Fibroblast of skin of right quadriceps (primary cell): ENCODE measurements at regions not wholly inside any gene's neighbourhood (a gene's known extent, or its start where the extent isn't known, plus 50 kb on each side); places are given as distances from the start of the nearest gene placed in this dataset.
"Not testable (repeated sequence)": the region's sequence is repeated elsewhere in the genome, so short reads cannot be mapped to it uniquely, and the experiment has no call there.

ENCODE experiments used
- DNase-seq: peaks from one replicate; pipeline ENCODE4 v3.0.0-alpha.2; 2013

DNA sequence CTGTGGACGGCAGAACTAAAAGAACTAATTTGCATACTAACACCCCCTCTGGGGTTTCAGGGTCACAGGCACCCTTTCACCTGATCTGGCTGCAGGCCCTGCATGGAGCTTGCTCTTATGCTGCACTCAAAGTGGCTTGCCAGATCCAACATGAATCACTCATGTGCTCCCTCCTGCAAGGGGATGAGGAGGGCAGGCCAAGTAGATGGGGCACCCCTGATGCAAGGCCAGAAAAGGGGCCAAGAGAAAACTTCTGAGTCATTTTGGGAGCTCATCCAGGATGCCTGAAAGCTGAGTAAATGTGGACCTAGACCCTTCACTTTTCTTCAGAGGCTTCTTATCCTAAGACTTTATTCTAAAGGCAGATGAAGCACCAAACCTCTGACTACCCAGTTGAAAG is 558.5 kb upstream of the PTGER4 start:
- DNase-seq: no peak

DNA sequence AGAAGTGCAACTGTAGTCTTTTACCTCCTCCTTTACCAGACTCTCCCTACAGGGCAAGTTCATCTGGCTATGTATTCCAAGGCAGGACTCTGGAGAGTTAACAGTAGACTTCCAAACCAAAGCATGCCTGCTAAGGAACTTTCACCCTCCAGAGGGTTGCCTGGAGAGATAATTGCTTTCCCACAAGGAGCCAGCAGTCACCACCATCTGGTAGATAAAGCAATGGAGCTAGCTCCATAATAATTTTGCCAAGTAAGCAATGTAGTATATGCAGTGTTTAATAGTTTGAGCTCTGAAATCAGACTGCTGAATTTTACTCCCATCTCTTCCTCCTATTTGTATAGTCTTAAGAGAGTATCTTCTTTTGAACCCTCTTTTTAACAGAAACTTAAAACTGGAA is 566.8 kb upstream of the PTGER4 start:
- no peak for DNase-seq

DNA sequence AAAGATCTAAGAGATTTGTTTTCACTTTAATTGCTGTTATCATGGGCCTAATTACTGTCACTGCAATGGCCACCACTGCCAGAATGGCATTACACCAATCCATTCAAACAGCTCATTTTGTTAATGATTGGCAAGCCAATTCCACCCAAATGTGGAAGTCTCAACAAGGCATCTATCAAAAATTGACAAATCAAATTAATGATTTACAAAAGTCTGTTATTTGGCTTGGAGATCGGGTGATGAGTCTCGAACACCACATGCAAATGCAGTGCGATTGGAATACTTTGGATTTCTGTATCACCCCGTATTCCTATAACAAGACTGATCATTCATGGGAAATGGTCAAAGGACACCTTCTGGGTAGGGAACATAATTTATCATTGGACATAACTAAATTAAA is 568.7 kb upstream of the PTGER4 start:
- DNase-seq: not testable (repeated sequence)

- DNase-seq: peak; percentile 44
These were observed 570.8 kb upstream of the PTGER4 start for GRCh38 chr5:40108764-40109390.

- not testable (repeated sequence) for DNase-seq
These were observed 571.9 kb upstream of the PTGER4 start for GRCh38 chr5:40107786-40108185.

DNA sequence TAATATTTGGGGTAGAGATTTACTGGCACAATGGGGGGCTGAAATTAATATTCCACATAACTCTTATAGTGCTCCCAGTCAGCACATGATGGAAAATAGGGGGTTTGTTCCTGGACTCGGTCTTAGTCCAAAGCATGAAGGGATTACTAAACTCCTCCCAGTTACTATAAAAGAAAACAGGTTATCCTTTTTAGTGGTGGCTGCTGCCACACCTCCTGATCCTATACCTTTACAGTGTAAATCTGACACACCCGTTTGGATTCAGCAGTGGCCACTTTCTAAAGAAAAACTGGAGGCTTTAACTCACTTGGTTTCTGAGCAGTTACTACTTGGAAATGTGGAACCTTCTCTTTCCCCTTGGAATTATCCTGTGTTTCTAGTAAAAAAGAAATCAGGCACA is 572.9 kb upstream of the PTGER4 start:
- no peak for DNase-seq

- DNase-seq: no peak
These were observed 581.4 kb upstream of the PTGER4 start for GRCh38 chr5:40098313-40098712.

DNA sequence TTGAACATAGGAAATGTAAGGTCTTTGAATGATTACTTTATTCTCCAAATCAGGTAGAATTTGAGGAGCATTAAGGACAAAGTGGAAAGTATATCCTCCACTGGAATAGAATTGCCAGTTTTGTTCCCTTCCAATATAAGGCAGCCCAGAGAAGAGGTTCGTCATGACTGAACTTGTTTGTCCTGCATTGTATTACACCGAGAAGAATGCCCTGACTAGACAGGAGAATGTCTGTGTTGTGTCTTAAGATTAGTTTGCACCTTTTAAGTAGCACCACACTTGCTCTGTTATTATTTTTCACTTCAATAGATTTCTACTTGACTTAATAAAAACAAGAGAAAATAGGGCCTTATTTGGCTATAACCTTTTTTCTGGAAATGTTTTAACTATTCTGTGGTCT is 586.2 kb upstream of the PTGER4 start:
- no peak for DNase-seq

- DNase-seq: no peak
These were observed 590.4 kb upstream of the PTGER4 start for GRCh38 chr5:40089269-40089668.

DNA sequence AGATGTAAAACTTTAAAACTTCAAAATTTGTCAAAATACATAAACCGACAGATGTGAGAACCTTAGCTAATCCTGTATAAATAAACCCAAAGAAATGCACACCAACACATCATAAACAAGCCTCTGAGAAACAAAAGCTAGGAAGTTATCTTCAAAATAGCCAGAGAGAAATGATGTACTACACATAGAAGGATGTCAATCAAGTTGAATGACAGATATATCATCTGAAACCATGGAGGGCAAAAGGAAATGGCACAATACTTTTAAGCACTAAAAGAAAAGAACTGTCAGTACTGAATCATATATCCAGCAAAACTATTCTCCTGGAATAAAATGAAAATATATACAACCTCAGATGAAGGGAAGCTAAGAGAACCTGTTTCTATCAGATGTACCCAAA is 595.1 kb upstream of the PTGER4 start:
- DNase-seq: no peak

DNA sequence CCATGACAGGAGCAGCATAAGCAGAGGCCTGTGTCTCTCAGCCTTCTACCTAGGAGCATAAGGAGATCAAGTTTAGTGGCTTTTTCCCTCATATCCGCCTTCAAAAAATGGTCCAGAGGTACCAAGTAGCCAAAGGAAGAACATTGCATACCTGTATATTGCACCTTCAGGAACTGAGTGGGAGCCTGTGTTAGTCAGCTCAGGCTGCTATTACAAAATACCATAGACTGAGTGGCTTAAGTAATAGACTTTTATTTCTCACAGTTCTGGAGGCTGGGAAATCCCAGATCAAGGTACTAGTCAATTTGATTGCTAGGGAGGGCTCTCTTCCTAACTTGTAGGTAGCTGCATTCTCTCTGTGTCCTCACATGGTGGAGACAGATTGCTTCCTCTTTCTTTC is 597.4 kb upstream of the PTGER4 start:
- DNase-seq: no peak

GRCh38 chr5:40080191-40080590 is 599.5 kb upstream of the PTGER4 start:
- no peak for DNase-seq

GRCh38 chr5:40078898-40079575 is 600.7 kb upstream of the PTGER4 start:
- DNase-seq: no peak

DNA sequence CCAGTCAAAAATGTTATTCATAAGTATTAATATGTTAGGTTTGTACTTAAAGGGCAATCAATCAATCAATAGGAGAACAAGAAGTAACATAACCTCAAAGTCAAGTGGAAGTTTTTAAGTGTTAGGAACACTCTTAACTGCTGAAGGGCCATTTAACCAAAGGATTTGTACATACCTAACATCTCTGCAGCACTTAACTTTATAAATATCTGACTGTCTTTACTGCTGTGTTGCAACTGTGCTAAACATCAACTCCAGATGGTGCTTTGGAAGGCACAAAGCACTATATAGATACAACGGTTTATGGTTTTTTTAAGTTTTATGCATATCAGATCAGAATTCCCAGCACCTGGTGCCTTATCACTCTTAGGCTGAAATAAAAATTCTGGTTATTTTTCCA is 604.9 kb upstream of the PTGER4 start:
- DNase-seq: no peak

- no peak for DNase-seq
These were observed 605.8 kb upstream of the PTGER4 start for GRCh38 chr5:40073927-40074326.

DNA sequence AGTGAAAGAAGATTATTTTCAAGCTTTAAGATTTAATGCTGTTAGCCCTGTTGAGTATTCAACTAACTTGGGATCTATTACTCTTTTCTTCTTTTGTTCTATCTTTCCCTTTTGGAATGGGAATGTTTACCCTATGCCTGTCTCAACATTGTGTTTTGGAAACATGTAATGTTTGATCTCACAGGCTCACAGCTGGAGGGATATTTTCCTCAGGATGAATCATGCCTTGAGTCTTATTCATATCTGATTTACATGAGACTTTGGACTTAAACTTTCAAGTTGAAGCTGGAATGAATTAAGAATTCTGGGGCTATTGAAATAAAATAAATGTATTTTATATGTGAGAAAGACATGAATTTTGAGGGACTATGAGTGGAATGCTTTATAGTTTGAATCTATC is 607.8 kb upstream of the PTGER4 start:
- peak; percentile 2 for DNase-seq

DNA sequence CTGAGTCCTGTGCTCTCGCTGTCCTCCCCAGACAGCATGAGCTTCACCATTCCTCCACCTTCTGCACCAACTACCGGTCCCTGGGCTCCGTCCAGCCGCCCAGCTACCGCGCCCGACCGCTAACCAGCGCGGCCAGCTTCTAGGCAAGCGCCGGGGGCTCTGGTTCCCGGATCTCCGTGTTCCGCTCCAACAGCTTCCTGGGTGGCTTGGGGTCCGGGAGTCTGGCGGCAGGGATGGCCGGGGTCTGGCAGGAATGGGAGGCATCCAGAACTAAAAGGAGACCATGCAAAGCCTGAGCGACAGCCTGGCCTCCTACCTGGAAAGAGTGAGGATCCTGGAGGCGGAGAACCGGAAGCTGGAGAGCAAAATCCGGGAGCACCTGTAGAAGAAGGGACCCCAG is 613.1 kb upstream of the PTGER4 start:
- DNase-seq: no peak

DNA sequence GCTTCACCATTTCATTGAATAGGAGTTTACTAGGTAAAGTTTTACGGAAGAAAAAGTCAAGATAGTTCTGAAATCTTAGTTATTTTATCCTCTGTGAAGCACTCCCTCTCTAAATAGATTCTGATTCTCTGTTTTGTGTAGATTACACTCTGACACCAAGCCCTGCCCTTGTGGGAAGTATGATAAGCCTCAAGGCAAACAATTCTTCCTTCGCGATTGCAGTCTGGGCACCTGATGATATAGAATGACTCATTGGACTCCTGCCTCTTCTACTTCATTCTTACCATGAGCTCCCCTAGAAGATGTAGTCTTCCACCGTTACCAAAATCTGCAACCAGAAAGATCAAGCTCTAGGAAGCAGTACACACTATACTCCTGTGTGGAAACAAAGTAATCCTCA is 626.9 kb upstream of the PTGER4 start:
- DNase-seq: no peak

DNA sequence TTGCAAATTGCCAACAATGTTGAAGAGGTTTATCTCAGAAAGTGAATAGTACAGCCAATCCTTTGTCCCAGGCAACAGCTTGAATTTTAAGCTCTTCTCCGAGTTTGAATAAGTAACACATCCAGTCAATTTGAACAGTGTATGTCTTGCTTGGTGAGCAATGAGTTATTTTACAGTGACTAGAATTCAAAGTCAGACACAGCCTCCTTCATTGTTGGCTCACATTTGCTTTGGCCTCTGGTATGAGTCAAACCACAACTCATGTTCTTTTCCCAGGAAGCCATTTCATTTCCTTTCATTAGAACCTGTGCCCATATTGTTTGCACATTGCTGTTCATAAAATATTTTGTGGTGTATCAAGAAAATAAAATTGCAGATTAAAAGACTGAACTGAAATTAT is 622.0 kb upstream of the DAB2 start:
- DNase-seq: peak; percentile 8

DNA sequence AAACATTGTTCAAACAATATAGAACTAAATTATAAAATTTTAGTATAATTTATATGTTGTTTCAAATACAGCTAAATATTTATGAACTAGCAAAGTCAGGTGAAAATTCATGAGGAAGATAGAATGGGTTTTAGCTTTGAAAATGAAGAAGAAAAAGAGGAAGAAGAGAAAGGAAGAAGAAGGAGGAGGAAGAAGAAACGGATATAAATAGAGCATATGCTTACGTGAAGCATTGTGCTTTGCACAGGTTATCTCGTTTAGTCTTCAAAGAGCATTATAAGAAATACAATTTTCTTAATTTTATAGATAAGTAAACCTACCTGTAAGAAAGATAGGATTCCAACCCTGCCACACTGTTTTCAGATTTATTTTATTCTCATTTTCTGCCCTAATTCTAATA is 620.6 kb upstream of the DAB2 start:
- no peak for DNase-seq

- no peak for DNase-seq
These were observed 619.1 kb upstream of the DAB2 start for GRCh38 chr5:40043916-40044315.

DNA sequence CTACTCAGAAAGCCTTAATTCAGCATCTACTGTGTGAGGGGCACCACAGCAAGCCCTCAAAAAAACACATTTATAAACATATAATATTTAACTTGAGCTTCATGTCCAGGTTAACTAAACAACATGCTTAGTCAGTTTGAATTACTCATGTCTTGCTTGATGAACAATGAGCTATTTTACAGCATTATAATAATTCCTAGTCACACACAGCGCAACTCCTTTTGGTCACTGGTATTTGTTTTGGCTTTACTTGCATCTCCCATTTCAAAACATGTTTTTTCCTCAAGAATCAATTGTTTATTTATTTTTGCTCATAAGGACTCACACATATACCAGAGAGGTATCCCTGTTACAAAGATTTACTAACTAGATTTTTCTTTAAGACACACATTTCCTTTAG is 616.7 kb upstream of the DAB2 start:
- DNase-seq: no peak

DNA sequence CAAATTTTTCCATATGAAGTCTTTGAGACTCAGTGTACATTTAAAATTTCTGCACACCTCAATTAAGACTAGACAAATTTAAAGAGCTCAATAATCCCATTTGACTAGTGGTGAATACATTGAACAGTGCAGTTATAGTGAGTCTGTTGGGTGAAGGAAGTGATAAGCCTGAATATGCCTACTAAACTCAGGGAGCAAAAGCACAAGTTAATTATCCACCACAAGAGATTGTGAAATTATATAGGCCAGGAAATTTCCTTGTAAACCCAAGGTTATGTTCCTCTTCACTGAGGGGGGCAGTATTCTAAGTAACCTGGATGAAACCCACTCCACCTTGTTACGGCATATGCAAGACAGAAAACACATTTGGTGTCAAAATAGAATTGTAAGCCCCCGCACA is 612.9 kb upstream of the DAB2 start:
- DNase-seq: no peak

DNA sequence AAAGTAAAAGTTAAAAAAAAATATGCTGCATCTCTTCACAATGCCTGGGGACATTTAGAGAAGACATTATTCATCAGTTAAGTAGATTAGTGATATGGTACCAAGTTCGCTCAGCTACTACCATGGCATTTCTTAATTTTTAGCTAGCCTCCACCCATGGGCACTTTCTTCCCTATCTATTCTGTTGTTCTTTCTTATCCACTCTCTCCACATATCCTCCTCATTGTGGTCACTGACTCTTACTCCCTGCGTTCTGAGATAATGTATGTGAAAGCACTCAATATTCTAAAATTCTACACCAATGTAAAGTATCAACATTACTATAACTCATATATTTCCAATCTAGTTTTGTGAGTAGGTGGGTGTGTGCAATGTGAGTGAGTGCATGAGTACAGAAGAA is 609.7 kb upstream of the DAB2 start:
- DNase-seq: no peak

GRCh38 chr5:40033411-40033810 is 608.6 kb upstream of the DAB2 start:
- DNase-seq: no peak
